ENCODE measurements at regions not wholly inside any gene's neighbourhood (a gene's known extent, or its start where the extent isn't known, plus 50 kb on each side); places are given as distances from the start of the nearest gene placed in this dataset.

DNA sequence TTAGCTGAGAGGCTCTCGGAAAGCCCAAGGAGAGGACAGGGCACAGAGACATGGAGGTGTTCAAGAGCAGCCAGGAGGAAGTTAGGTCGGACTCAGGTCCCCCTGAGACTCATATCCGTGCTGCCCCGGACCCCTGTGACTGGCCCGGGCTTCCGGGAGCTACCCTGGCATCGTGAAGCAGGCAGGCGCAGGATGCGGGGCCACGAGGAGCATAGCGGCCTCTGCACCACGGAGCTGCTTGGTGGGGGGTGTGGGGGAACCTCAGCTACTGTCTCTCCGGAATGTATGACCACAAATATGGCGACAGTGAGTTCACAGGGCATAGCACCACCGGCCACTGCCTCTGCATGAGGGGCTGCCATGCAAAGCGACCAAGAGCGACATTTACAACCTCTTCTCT is 112.2 kb upstream of the GUCA2B start:
- H3K4me3 ChIP-seq (ENCODE audit: low read length) = no peak overlapping the region
- H3K27me3 ChIP-seq (ENCODE audit: insufficient read depth, low read length) = no peaks in the 10 kb centered on the region
- H3K4me1 ChIP-seq (ENCODE audit: insufficient read depth, low read length) = peaks cover 5% of the 10 kb centered on the region
- no peaks in the 10 kb centered on the region for H3K9me3 ChIP-seq (ENCODE audit: low read depth, low read length)

GRCh38 chr1:42040159-42040558 is 113.1 kb upstream of the GUCA2B start:
- H3K4me3 ChIP-seq (ENCODE audit: low read length) = no peak overlapping the region
- H3K27me3 ChIP-seq (ENCODE audit: insufficient read depth, low read length) = no peaks in the 10 kb centered on the region
- H3K4me1 ChIP-seq (ENCODE audit: insufficient read depth, low read length) = peaks cover 7% of the 10 kb centered on the region
- H3K9me3 ChIP-seq (ENCODE audit: low read depth, low read length) = no peaks in the 10 kb centered on the region

DNA sequence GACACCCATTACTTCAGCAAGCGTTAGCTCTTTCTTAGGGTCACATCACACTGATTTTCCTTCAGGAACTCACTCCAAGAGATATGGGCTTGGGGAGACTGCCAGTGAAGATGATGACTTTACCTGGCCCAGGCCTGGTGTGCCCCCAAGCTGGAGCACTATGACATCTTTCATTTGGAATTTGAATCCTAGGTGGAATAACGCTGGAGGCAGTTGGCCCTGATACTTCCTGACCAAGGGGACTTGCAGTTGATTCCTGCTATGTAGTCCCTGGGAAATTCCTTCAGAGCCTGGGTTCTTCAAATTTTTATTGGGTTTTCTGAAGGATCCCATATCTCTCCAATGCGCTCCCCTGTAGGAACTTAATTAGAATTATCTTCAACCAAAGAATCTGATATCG is 114.9 kb upstream of the GUCA2B start:
- Histone ChIP-seq H3K4me3 (ENCODE audit: low read length) (no peak overlapping the region), H3K27me3 (ENCODE audit: insufficient read depth, low read length) (no peaks in the 10 kb centered on the region), H3K4me1 (ENCODE audit: insufficient read depth, low read length) (peaks cover 16% of the 10 kb centered on the region), H3K9me3 (ENCODE audit: low read depth, low read length) (no peaks in the 10 kb centered on the region)

GRCh38 chr1:42037586-42037985 is 115.6 kb upstream of the GUCA2B start:
- no peak overlapping the region for H3K4me3 ChIP-seq (ENCODE audit: low read length)
- no peaks in the 10 kb centered on the region for H3K9me3 ChIP-seq (ENCODE audit: low read depth, low read length)
- peaks cover 16% of the 10 kb centered on the region for H3K4me1 ChIP-seq (ENCODE audit: insufficient read depth, low read length)
- no peaks in the 10 kb centered on the region for H3K27me3 ChIP-seq (ENCODE audit: insufficient read depth, low read length)

- H3K4me1 ChIP-seq (ENCODE audit: insufficient read depth, low read length) = peaks cover 17% of the 10 kb centered on the region
- no peaks in the 10 kb centered on the region for H3K27me3 ChIP-seq (ENCODE audit: insufficient read depth, low read length)
- no peaks in the 10 kb centered on the region for H3K9me3 ChIP-seq (ENCODE audit: low read depth, low read length)
- no peak overlapping the region for H3K4me3 ChIP-seq (ENCODE audit: low read length)
Measured at GRCh38 chr1:42037161-42037560, 116.0 kb upstream of the GUCA2B start.

DNA sequence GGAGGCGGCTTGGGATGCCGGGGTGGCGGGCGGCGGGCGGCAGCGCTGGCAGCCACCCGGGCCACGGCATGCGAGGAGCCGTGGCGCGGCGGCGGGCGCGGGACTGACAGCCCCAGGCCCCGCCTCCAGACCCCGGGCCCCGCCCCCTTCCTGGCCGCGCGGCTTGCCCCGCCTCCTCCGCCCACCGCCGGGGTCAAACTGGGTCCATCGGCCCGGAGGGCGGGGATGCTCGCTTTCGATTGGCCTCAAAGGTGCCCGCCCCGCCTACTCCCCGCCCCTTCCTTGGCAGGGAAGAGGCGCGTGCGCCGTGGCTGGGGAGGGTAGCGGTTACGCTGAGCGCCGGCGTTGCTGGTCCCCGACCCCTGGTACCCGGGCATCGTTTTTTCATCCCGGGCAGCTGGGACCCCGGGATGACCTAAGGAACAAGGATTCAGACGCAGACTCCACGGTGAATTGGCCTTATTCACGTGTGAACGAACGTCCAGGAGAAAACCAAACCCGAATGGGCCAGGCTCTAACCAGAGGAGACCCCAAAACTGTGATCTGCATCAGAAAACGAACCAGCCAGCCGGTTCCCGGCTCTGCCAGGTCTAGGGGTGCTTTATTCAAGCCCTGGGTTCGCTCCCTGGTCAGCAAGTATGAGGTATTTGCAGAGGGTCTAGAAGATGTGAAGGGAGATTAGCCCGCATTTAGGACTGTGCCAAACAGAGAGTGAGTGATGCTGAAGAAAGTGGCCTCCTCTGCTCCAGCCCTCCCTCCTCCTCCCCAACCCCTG is 117.2 kb upstream of the GUCA2B start:
- Histone ChIP-seq H3K4me1 (ENCODE audit: insufficient read depth, low read length) (peaks cover 25% of the 10 kb centered on the region), H3K27me3 (ENCODE audit: insufficient read depth, low read length) (no peaks in the 10 kb centered on the region), H3K4me3 (ENCODE audit: low read length) (peak overlapping the region; percentile 75), H3K9me3 (ENCODE audit: low read depth, low read length) (no peaks in the 10 kb centered on the region)

DNA sequence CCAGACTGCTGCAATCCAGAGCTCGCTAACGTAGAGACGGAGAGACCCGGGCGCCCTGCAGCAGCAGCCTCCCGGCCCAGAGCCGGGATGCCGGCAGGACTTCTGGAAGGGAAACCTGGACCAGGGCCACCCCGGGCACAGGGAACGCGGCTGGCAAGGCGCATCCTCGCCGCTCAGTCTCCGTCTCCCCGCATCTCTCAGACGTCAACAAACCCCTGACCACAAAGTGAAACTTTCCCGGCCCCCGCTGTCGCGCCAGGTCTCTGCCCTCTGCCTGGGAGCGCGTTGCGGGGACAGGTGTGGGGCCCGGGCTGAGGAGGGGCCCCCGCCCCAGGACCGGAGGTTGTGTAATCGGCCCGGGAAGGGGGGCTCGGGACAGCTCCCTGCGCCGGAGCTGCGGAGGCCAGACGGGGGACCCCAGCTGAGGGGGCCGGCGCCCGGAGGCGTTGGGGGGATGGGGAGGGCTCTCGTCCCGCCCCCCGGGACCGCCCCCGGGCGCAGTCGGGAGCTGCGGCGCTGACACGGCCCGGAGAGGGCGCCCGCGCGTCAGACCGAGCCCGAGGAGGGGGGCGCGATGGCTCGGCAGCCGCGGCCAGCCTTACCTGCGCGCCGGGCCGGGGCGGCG is 116.6 kb upstream of the HIVEP3 start:
- peak overlapping the region; percentile 75 for H3K4me3 ChIP-seq (ENCODE audit: low read length)
- H3K27me3 ChIP-seq (ENCODE audit: insufficient read depth, low read length) = no peaks in the 10 kb centered on the region
- H3K9me3 ChIP-seq (ENCODE audit: low read depth, low read length) = no peaks in the 10 kb centered on the region
- peaks cover 27% of the 10 kb centered on the region for H3K4me1 ChIP-seq (ENCODE audit: insufficient read depth, low read length)

DNA sequence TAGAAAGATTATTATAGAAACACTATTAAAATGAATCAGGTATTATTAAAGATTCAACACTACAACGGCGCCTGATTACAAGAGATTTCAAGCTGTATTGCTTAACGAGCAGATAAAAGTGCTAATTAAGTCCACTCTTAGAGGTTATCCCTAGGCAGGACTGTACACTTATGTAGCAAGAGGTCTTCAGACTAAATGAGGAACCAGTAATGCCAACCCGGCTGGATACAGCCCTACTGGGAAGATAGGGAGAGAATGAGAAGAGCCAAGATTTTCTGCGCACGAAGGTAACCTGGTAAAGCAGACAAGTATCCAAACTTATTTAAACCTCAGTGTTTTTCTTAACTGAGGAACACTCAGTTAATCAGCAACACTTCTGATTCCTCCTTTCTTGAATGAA is 115.7 kb upstream of the HIVEP3 start:
- Histone ChIP-seq H3K27me3 (ENCODE audit: insufficient read depth, low read length) (no peaks in the 10 kb centered on the region), H3K4me1 (ENCODE audit: insufficient read depth, low read length) (peaks cover 27% of the 10 kb centered on the region), H3K9me3 (ENCODE audit: low read depth, low read length) (no peaks in the 10 kb centered on the region), H3K4me3 (ENCODE audit: low read length) (no peak overlapping the region)

DNA sequence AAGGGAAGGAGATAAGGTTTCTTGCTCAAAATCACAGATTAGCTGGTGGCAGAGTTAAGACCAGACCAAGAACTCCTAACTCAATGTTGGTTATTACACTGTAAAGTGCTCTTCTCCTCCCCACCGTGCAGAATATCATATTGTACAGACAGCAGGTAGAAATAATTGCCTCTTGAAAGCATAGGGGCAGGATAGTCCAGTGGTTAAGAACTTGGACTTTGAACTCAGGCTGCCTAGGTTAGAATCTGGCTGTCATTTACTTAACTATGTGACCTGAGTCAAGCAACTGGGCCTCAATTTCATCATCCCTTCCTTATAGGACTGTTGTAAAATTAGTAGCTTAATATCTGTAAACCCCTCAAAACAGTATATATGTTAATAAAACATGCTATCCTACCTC is 114.9 kb upstream of the HIVEP3 start:
- H3K9me3 ChIP-seq (ENCODE audit: low read depth, low read length) = no peaks in the 10 kb centered on the region
- no peaks in the 10 kb centered on the region for H3K27me3 ChIP-seq (ENCODE audit: insufficient read depth, low read length)
- H3K4me3 ChIP-seq (ENCODE audit: low read length) = no peak overlapping the region
- H3K4me1 ChIP-seq (ENCODE audit: insufficient read depth, low read length) = peaks cover 27% of the 10 kb centered on the region

DNA sequence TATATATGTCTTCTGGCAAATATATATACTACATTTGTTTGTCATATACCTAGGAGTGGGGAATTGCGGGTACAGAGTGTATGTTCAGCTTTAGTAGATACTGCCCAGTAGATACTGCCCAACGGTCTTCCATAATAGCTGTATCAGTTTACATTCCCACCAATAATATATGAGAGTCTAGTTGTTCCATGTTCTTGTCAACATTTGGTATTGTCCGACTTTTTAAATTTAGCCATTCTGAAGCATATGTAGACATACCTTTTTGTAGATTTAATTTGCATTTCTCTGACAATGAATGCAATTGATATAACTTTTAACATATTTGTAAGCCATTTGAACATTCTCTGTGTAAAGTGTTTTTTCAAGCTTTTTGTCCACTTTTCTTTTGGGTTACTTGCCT is 99.0 kb upstream of the HIVEP3 start:
- H3K9me3 ChIP-seq (ENCODE audit: low read depth, low read length) = no peaks in the 10 kb centered on the region
- no peak overlapping the region for H3K4me3 ChIP-seq (ENCODE audit: low read length)
- H3K4me1 ChIP-seq (ENCODE audit: insufficient read depth, low read length) = peaks cover 9% of the 10 kb centered on the region
- H3K27me3 ChIP-seq (ENCODE audit: insufficient read depth, low read length) = no peaks in the 10 kb centered on the region

DNA sequence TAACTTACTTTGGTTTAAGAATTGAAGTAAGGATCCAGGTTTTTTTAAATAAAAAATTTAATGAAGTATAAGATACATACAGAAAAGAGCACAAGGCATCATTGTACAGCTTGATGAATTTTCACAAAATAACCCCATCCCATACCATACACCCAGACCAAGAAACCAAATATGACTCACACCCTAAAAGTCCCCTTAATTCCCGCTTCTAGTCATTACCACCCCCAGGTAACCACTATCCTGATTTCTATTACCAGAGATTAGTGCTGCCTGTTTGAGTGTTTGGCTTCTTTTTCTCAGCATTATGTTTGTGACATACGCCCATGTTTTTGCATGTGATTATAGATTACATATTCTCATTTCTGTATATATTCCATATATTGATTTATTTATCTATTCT is 98.5 kb upstream of the HIVEP3 start:
- Histone ChIP-seq H3K4me3 (ENCODE audit: low read length) (no peak overlapping the region), H3K27me3 (ENCODE audit: insufficient read depth, low read length) (no peaks in the 10 kb centered on the region), H3K9me3 (ENCODE audit: low read depth, low read length) (no peaks in the 10 kb centered on the region), H3K4me1 (ENCODE audit: insufficient read depth, low read length) (peaks cover 9% of the 10 kb centered on the region)

DNA sequence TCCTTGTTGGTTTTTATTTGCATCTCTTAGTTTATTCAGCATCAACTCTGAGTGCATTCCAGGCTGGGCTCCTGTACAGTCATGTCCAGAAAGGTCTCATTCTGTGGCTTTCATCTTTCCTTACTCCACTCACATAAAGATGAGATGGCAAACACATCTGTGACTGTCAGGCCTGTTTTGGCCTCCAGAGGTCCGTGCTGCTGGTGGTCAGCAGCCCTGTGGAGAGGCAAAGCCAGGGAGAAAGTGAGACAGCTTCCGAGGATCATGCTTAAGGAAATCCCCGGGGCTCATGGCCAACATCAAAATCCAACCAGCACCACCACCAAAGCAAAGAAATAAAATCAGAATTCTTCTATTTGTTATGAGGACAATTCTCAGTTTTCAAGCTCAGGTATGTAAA is 96.1 kb upstream of the HIVEP3 start:
- Histone ChIP-seq H3K4me3 (ENCODE audit: low read length) (no peak overlapping the region), H3K9me3 (ENCODE audit: low read depth, low read length) (no peaks in the 10 kb centered on the region), H3K4me1 (ENCODE audit: insufficient read depth, low read length) (peaks cover 9% of the 10 kb centered on the region), H3K27me3 (ENCODE audit: insufficient read depth, low read length) (no peaks in the 10 kb centered on the region)

- Histone ChIP-seq H3K4me3 (ENCODE audit: low read length) (no peak overlapping the region), H3K9me3 (ENCODE audit: low read depth, low read length) (no peaks in the 10 kb centered on the region), H3K27me3 (ENCODE audit: insufficient read depth, low read length) (no peaks in the 10 kb centered on the region), H3K4me1 (ENCODE audit: insufficient read depth, low read length) (peaks cover 9% of the 10 kb centered on the region)
Measured at GRCh38 chr1:42013881-42014470, 95.3 kb upstream of the HIVEP3 start.

- peaks cover 9% of the 10 kb centered on the region for H3K4me1 ChIP-seq (ENCODE audit: insufficient read depth, low read length)
- H3K4me3 ChIP-seq (ENCODE audit: low read length) = no peak overlapping the region
- H3K9me3 ChIP-seq (ENCODE audit: low read depth, low read length) = no peaks in the 10 kb centered on the region
- no peaks in the 10 kb centered on the region for H3K27me3 ChIP-seq (ENCODE audit: insufficient read depth, low read length)
Measured at GRCh38 chr1:42012852-42013251, 94.1 kb upstream of the HIVEP3 start.

- Histone ChIP-seq H3K9me3 (ENCODE audit: low read depth, low read length) (no peaks in the 10 kb centered on the region), H3K4me3 (ENCODE audit: low read length) (no peak overlapping the region), H3K27me3 (ENCODE audit: insufficient read depth, low read length) (no peaks in the 10 kb centered on the region), H3K4me1 (ENCODE audit: insufficient read depth, low read length) (peaks cover 9% of the 10 kb centered on the region)
Measured at GRCh38 chr1:42010381-42010780, 91.7 kb upstream of the HIVEP3 start.

GRCh38 chr1:42008264-42008663 is 89.5 kb upstream of the HIVEP3 start:
- H3K27me3 ChIP-seq (ENCODE audit: insufficient read depth, low read length) = no peaks in the 10 kb centered on the region
- no peaks in the 10 kb centered on the region for H3K4me1 ChIP-seq (ENCODE audit: insufficient read depth, low read length)
- H3K9me3 ChIP-seq (ENCODE audit: low read depth, low read length) = no peaks in the 10 kb centered on the region
- H3K4me3 ChIP-seq (ENCODE audit: low read length) = no peak overlapping the region
